H9 (cell line): ENCODE measurements at regions not wholly inside any gene's neighbourhood (a gene's known extent, or its start where the extent isn't known, plus 50 kb on each side); places are given as distances from the start of the nearest gene placed in this dataset.

Experiments
- DNase-seq: peaks from one replicate; pipeline ENCODE4 v3.0.0-alpha.2; 2017
- H2AFZ ChIP-seq: one replicate; pipeline ENCODE4 v1.6.1; 2013; ENCODE audit warnings: mild to moderate bottlenecking, low read length, control low read depth, moderate library complexity
- H2AK5ac ChIP-seq: 2 replicates; pipeline ENCODE4 v1.6.1; 2013; ENCODE audit warnings: low read length, control low read depth, mixed read lengths; ENCODE audit not compliant: insufficient read length
- H2BK120ac ChIP-seq: one replicate; pipeline ENCODE4 v1.6.1; 2013; ENCODE audit warnings: low read depth, mild to moderate bottlenecking, low read length, control low read depth, inconsistent platforms; ENCODE audit not compliant: poor library complexity, severe bottlenecking
- H2BK12ac ChIP-seq: 2 replicates; pipeline ENCODE4 v1.6.1; 2013; ENCODE audit warnings: low read length, control low read depth, mixed read lengths, low read depth; ENCODE audit not compliant: insufficient read length
- H2BK15ac ChIP-seq: 2 replicates; pipeline ENCODE4 v1.6.1; 2013; ENCODE audit warnings: low read depth, low read length, control low read depth
- H2BK20ac ChIP-seq: one replicate; pipeline ENCODE4 v1.6.1; 2013; ENCODE audit warnings: low read depth, mild to moderate bottlenecking, low read length, control low read depth, inconsistent platforms; ENCODE audit not compliant: poor library complexity, severe bottlenecking
- H2BK5ac ChIP-seq: 2 replicates; pipeline ENCODE4 v1.6.1; 2013; ENCODE audit warnings: low read length, control low read depth, mixed read lengths; ENCODE audit not compliant: insufficient read length
- H3K14ac ChIP-seq: 2 replicates; pipeline ENCODE4 v1.6.1; 2013; ENCODE audit warnings: low read length, control low read depth; ENCODE audit not compliant: insufficient read depth
- H3K18ac ChIP-seq: 2 replicates; pipeline ENCODE4 v1.6.1; 2013; ENCODE audit warnings: low read depth, mild to moderate bottlenecking, mixed read lengths, low read length, control low read depth; ENCODE audit not compliant: insufficient read length
- H3K23ac ChIP-seq: 2 replicates; pipeline ENCODE4 v1.6.1; 2013; ENCODE audit warnings: low read length, control low read depth, mixed read lengths, low read depth; ENCODE audit not compliant: insufficient read length
- H3K23me2 ChIP-seq: 2 replicates; pipeline ENCODE4 v1.6.1; 2013; ENCODE audit warnings: low read depth, mild to moderate bottlenecking, mixed read lengths, low read length, control low read depth; ENCODE audit not compliant: insufficient read length, poor library complexity, severe bottlenecking
- H3K27ac ChIP-seq: 2 replicates; pipeline ENCODE4 v1.5.1; 2013; ENCODE audit warnings: low read length, control low read depth, mixed read lengths, low read depth; ENCODE audit not compliant: insufficient read length
- H3K27me3 ChIP-seq: 2 replicates; pipeline ENCODE4 v1.6.1; 2013; ENCODE audit warnings: low read length, control low read depth, inconsistent platforms; ENCODE audit not compliant: insufficient read depth
- H3K4ac ChIP-seq: 2 replicates; pipeline ENCODE4 v1.6.1; 2013; ENCODE audit warnings: low read depth, mild to moderate bottlenecking, control low read depth, inconsistent platforms, low read length, moderate library complexity
- H3K4me1 ChIP-seq: 2 replicates; pipeline ENCODE4 v1.6.1; 2013; ENCODE audit warnings: low read length, control low read depth, inconsistent platforms; ENCODE audit not compliant: insufficient read depth
- H3K4me2 ChIP-seq: 2 replicates; pipeline ENCODE4 v1.6.1; 2013; ENCODE audit warnings: low read length, control low read depth, mixed read lengths; ENCODE audit not compliant: insufficient read length, insufficient read depth
- H3K56ac ChIP-seq: 2 replicates; pipeline ENCODE4 v1.6.1; 2013; ENCODE audit warnings: low read depth, mild to moderate bottlenecking, mixed read lengths, low read length, control low read depth; ENCODE audit not compliant: insufficient read length
- H3K79me1 ChIP-seq: 2 replicates; pipeline ENCODE4 v1.6.1; 2013; ENCODE audit warnings: low read depth, mild to moderate bottlenecking, moderate library complexity, low read length, control low read depth, inconsistent platforms; ENCODE audit not compliant: insufficient read depth, poor library complexity, severe bottlenecking
- H3K79me2 ChIP-seq: 2 replicates; pipeline ENCODE4 v1.6.1; 2013; ENCODE audit warnings: low read length, control low read depth, inconsistent platforms; ENCODE audit not compliant: insufficient read depth
- H3K9ac ChIP-seq: 2 replicates; pipeline ENCODE4 v1.6.1; 2013; ENCODE audit warnings: low read length, control low read depth, mixed read lengths; ENCODE audit not compliant: insufficient read length; ENCODE audit errors: extremely low read depth
- H3K9me3 ChIP-seq: one replicate; pipeline ENCODE4 v1.6.1; 2013; ENCODE audit warnings: low read depth, low read length, inconsistent platforms; ENCODE audit not compliant: control insufficient read depth
- H3T11ph ChIP-seq: one replicate; pipeline ENCODE4 v1.6.1; 2013; ENCODE audit warnings: mild to moderate bottlenecking, low read length, control low read depth, inconsistent platforms
- H4K20me1 ChIP-seq: one replicate; pipeline ENCODE4 v1.6.1; 2013; ENCODE audit not compliant: control insufficient read depth, insufficient read length, insufficient read depth
- H4K5ac ChIP-seq: 2 replicates; pipeline ENCODE4 v1.6.1; 2013; ENCODE audit warnings: low read depth, mild to moderate bottlenecking, mixed read lengths, low read length, control low read depth; ENCODE audit not compliant: insufficient read length
- H4K8ac ChIP-seq: replicated peaks from 2 replicates; pipeline ENCODE4 v1.6.1; 2013; ENCODE audit warnings: low read length, control low read depth, mixed read lengths, low read depth; ENCODE audit not compliant: insufficient read length
- H4K91ac ChIP-seq: 2 replicates; pipeline ENCODE4 v1.6.1; 2013; ENCODE audit warnings: low read depth, mild to moderate bottlenecking, moderate library complexity, mixed read lengths, low read length, control low read depth; ENCODE audit not compliant: insufficient read length
- H3K27ac Mint-ChIP-seq, 3 experiments: 2 replicates in 2 of 3; 3 replicates in 1 of 3; pipeline ENCODE4 v1.8.0; 2020 to 2021; ENCODE audit warnings: mixed read lengths in 3 of 3, mild to moderate bottlenecking in 1 of 3, moderate library complexity in 1 of 3
- H3K27me3 Mint-ChIP-seq: 2 replicates; pipeline ENCODE4 v1.8.0; 2021; ENCODE audit warnings: low read depth, mild to moderate bottlenecking, moderate library complexity, mixed read lengths
- H3K36me3 Mint-ChIP-seq, 3 experiments: 2 replicates in 2 of 3; 3 replicates in 1 of 3; pipeline ENCODE4 v1.8.0; 2020 to 2021; ENCODE audit warnings: low read depth in 3 of 3, mixed read lengths in 3 of 3; ENCODE audit not compliant: insufficient read depth in 1 of 3
- H3K4me1 Mint-ChIP-seq, 2 experiments: 2 replicates each; pipeline ENCODE4 v1.8.0; 2020; ENCODE audit warnings: mixed read lengths in 2 of 2
- H3K4me3 Mint-ChIP-seq, 2 experiments: 2 replicates in 1 of 2; 3 replicates in 1 of 2; pipeline ENCODE4 v1.8.0; 2020 to 2021; ENCODE audit warnings: mild to moderate bottlenecking in 2 of 2, mixed read lengths in 2 of 2, moderate library complexity in 1 of 2
- H3K9me3 Mint-ChIP-seq, 2 experiments: 2 replicates in 1 of 2; 3 replicates in 1 of 2; pipeline ENCODE4 v1.8.0; 2020; ENCODE audit warnings: mild to moderate bottlenecking in 2 of 2, mixed read lengths in 2 of 2, moderate library complexity in 1 of 2
- WGBS: extraction: QIAGEN DNeasy Blood & Tissue Kit; methylation state at CpG from one replicate; pipeline ENCODE4 v1.1.7; 2013; ENCODE audit warnings: missing lambda C conversion rate, low lambda C conversion rate, mixed read lengths; ENCODE audit not compliant: insufficient read length; ENCODE audit errors: extremely low coverage; 5-methylcytosine and 5-hydroxymethylcytosine counted together
- TF ChIP-seq, protein P1 (sequence below): fragments of 200-600 bp; sonication (generic); conservative IDR thresholded peaks from 3 replicates; pipeline ENCODE4 v1.8.0; 2021; ENCODE audit warnings: antibody characterized with exemption, mild to moderate bottlenecking

GRCh38 chr9:78490231-78490630 is 193.3 kb downstream of the PSAT1 start:
- Mint-ChIP-seq H3K27me3 (no peaks in the 10 kb centered on the region), H3K36me3 (peaks cover 0 to 3% (median 0%) of the 10 kb centered on the region in 3 experiments; a peak in 2 of 7 replicates), H3K4me3 (no peak overlapping the region), H3K4me1 (0 out of 4 replicates have a peak, but pooled peaks cover 0 to 2% of the 10 kb centered on the region in 2 experiments), H3K27ac (no peak overlapping the region), H3K9me3 (no peaks in the 10 kb centered on the region; a peak in 1 of 5 replicates)
- Histone ChIP-seq H3K14ac (no peak overlapping the region), H4K91ac (no peak overlapping the region), H2BK5ac (no peak overlapping the region), H3K23ac (no peak overlapping the region), H3T11ph (no peak overlapping the region), H2BK120ac (no peak overlapping the region), H3K4me2 (no peak overlapping the region), H3K9me3 (no peaks in the 10 kb centered on the region), H3K79me1 (no peaks in the 10 kb centered on the region), H2AK5ac (no peak overlapping the region), H3K27me3 (no peaks in the 10 kb centered on the region), H2BK12ac (no peak overlapping the region), H3K18ac (no peak overlapping the region), H2BK15ac (no peak overlapping the region), H3K56ac (no peak overlapping the region), H3K27ac (no peak overlapping the region), H3K4ac (no peak overlapping the region), H3K9ac (no peak overlapping the region), H3K23me2 (no peaks in the 10 kb centered on the region), H3K79me2 (no peaks in the 10 kb centered on the region), H4K8ac (no peak overlapping the region), H2AFZ (no peak overlapping the region), H3K4me1 (no peaks in the 10 kb centered on the region), H4K5ac (no peak overlapping the region), H4K20me1 (no peaks in the 10 kb centered on the region), H2BK20ac (no peak overlapping the region)
- TF ChIP-seq, protein P1, sequence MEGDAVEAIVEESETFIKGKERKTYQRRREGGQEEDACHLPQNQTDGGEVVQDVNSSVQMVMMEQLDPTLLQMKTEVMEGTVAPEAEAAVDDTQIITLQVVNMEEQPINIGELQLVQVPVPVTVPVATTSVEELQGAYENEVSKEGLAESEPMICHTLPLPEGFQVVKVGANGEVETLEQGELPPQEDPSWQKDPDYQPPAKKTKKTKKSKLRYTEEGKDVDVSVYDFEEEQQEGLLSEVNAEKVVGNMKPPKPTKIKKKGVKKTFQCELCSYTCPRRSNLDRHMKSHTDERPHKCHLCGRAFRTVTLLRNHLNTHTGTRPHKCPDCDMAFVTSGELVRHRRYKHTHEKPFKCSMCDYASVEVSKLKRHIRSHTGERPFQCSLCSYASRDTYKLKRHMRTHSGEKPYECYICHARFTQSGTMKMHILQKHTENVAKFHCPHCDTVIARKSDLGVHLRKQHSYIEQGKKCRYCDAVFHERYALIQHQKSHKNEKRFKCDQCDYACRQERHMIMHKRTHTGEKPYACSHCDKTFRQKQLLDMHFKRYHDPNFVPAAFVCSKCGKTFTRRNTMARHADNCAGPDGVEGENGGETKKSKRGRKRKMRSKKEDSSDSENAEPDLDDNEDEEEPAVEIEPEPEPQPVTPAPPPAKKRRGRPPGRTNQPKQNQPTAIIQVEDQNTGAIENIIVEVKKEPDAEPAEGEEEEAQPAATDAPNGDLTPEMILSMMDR = no peak
- DNase-seq = no peak
- no CpG with 5 or more reads among the region's 4 CpGs for WGBS
